Thymus (tissue), 11 donors: ENCODE measurements at regions not wholly inside any gene's neighbourhood (a gene's known extent, or its start where the extent isn't known, plus 50 kb on each side); places are given as distances from the start of the nearest gene placed in this dataset.

Experiments
- DNase-seq, 9 donors: peaks; one replicate each; pipeline ENCODE4 v3.0.0-alpha.2; 2013; ENCODE audit warnings: low spot score in 9 of 9, low read depth in 6 of 9, missing footprints in 1 of 9
- H3K27ac ChIP-seq, 2 donors: one replicate each; pipeline ENCODE4 v1.5.1; 2013; ENCODE audit warnings: control low read depth in 1 of 2, low read depth in 1 of 2, low read length in 1 of 2, mild to moderate bottlenecking in 1 of 2, moderate library complexity in 1 of 2
- H3K27me3 ChIP-seq, 2 donors: one replicate each; pipeline ENCODE4 v1.5.1; 2013; ENCODE audit warnings: low read length in 1 of 2; ENCODE audit not compliant: control insufficient read depth in 2 of 2, insufficient read depth in 1 of 2
- H3K36me3 ChIP-seq, 2 donors: one replicate each; pipeline ENCODE4 v1.5.1; 2013; ENCODE audit warnings: low read length in 1 of 2, mild to moderate bottlenecking in 1 of 2, moderate library complexity in 1 of 2; ENCODE audit not compliant: control insufficient read depth in 2 of 2, insufficient read depth in 2 of 2
- H3K4me1 ChIP-seq, 2 donors: one replicate each; pipeline ENCODE4 v1.5.1; 2013; ENCODE audit warnings: low read length in 2 of 2; ENCODE audit not compliant: control insufficient read depth in 2 of 2, insufficient read depth in 2 of 2
- H3K4me3 ChIP-seq, 2 donors: one replicate each; pipeline ENCODE4 v1.5.1; 2013; ENCODE audit warnings: low read length in 2 of 2, control low read depth in 1 of 2, mild to moderate bottlenecking in 1 of 2
- H3K9me3 ChIP-seq, 2 donors: one replicate each; pipeline ENCODE4 v1.5.1; 2013; ENCODE audit warnings: low read length in 1 of 2, mild to moderate bottlenecking in 1 of 2; ENCODE audit not compliant: control insufficient read depth in 2 of 2, insufficient read depth in 1 of 2
- WGBS: extraction: QIAGEN DNeasy Blood & Tissue Kit; methylation state at CpG from one replicate; pipeline ENCODE4 v1.1.7; 2013; 5-methylcytosine and 5-hydroxymethylcytosine counted together
- donor health status: healthy.

DNA sequence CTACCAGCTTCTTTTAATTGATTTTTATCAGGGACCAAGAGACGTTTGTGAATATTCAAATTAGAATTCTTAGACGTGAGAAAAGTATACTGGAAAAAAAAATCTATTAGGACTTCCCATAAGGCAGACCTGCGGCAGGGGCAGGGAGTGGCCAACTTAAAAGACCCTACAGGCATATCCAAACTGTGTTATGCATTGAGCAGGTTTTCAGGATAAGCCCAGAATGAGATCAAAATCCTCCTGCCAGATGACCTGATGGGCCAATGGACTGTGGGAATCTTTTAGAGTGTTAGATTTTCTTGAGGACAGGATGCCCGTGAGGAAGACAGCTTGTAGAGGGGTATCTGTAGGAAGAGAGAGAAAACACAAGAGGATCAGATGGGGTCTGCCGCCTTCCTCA is 391.5 kb downstream of the CD83 start:
- H3K27ac ChIP-seq = no peak overlapping the region
- no peak overlapping the region for H3K4me3 ChIP-seq
- 89% methylated on average over 5 of the region's 5 CpGs for WGBS
- no peak for DNase-seq
- no peaks in the 10 kb centered on the region for H3K36me3 ChIP-seq
- H3K4me1 ChIP-seq = peaks cover 11 to 30% of the 10 kb centered on the region in 2 donors
- peaks cover 0 to 3% of the 10 kb centered on the region in 2 donors for H3K9me3 ChIP-seq
- H3K27me3 ChIP-seq = no peaks in the 10 kb centered on the region

DNA sequence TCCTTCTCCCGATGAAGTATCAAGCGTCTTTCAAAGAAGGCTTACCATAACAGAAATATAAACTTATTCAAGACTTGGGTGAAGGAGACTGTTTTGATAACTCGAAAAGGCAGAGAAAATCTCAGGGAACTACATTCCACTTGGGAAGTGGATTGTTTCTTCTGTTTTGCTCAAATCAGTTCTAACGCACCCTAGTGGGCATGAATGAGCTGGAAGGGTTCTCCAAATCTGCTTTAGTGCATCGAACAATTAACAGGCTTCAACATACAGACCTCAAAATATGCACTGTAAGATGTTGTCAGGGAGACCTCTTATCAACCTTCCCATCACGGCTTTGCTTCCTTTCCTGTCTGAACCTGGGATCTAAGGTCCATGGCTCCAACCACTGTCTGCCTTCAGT is 392.5 kb downstream of the CD83 start:
- H3K4me1 ChIP-seq = peaks cover 11 to 31% of the 10 kb centered on the region in 2 donors
- no peaks in the 10 kb centered on the region for H3K36me3 ChIP-seq
- no peak for DNase-seq
- 97% methylated on average over 6 of the region's 6 CpGs for WGBS
- H3K27me3 ChIP-seq = no peaks in the 10 kb centered on the region
- H3K9me3 ChIP-seq = peaks cover 0 to 3% of the 10 kb centered on the region in 2 donors
- no peak overlapping the region for H3K4me3 ChIP-seq
- H3K27ac ChIP-seq = no peak overlapping the region

DNA sequence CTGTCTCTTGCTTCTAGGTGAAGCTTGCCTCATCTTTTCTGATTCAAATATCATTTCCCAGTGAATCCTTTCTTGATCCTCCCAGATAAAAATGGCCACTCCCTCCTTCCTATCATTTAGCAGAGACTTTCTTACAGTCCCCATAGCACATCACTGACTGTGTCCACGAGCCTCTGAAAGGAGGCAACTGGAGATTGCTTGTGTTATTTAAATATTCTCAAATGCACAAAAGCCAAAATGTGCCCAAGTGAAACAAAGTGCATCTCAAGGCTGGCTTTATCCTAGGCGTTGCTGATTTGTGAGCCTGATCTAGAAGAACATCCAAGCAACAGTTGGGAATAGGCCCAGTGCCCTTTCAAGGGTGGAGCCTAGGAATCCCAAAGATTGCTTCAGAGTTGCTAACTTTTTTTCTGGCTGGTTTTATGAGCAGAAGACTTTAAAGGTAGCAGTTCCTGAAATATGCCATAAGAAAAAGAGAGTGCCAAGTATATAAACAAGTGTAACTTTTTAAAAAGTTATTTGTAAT is 393.6 kb downstream of the CD83 start:
- H3K36me3 ChIP-seq = no peaks in the 10 kb centered on the region
- peaks cover 0 to 3% of the 10 kb centered on the region in 2 donors for H3K9me3 ChIP-seq
- peaks cover 11 to 31% of the 10 kb centered on the region in 2 donors for H3K4me1 ChIP-seq
- DNase-seq = no peak
- no peaks in the 10 kb centered on the region for H3K27me3 ChIP-seq
- H3K4me3 ChIP-seq = no peak overlapping the region
- WGBS = 95% methylated on average over 2 of the region's 2 CpGs
- no peak overlapping the region for H3K27ac ChIP-seq

DNA sequence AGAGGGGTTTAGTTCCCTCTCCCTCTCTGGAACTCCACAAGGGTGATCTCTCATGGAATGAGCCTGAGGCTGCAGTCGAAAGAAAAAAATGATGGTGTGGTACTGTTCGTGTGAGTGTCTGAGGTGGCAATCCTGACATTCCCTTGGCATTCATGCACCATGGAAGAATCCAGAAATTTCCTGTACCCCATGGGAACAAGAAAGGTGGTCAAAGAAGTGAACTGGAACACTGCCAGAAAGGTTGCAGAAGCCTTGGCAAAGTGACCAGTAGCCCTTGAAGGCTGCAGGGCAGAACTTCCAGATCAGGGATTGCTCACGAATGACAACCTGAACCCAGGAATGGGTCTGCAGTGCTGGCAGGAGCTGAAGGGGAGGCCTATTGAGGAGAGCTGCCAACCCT is 394.7 kb downstream of the CD83 start:
- Histone ChIP-seq H3K36me3 (no peaks in the 10 kb centered on the region), H3K27ac (no peak overlapping the region), H3K9me3 (peaks cover 0 to 3% of the 10 kb centered on the region in 2 donors), H3K27me3 (no peaks in the 10 kb centered on the region), H3K4me3 (no peak overlapping the region), H3K4me1 (peaks cover 10 to 31% of the 10 kb centered on the region in 2 donors)
- DNase-seq = no peak
- WGBS = over 99% methylated on average over 3 of the region's 3 CpGs

DNA sequence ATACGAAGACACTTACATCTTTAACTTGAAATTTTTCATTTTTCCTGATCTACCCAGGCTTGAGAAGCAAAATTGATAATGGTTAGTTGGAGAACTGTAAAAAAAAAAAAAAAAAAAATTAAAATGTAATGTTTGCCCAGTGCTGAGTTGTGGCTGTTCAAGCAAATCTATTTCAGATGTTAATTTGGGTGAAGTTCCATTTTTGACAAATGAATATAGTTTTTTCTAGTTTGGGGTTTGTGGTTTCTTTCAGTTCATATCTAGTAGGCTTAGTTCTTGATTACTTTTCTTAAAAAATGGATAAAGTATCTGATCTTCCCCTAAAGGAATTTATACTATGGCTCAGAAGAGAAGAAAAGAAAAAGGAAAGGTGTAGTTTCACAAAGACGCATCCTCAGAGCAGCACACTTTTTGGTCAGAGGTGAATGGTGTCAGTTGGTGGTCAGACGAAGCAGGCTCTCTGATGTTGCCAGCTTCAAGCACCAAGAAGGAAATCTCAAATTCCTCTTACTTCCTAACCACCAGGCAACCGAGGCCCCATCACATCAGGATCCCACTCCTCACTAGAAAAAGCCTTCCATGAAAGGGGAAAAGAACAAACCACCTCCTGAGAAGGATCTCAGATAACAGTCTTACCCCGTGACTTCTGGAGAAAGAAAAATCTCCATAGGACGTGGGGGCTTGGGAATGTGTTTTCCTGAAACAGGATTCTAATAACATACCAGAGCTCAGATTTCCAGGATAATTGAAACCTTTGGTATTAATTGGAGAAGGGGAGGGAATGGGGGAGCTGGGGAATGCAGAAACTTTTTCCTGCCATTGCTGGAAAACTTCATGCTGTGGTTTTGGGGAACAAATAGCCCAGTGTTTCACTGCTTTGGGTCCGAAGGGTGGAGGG is 396.2 kb downstream of the CD83 start:
- 55% methylated on average over 7 of the region's 7 CpGs for WGBS
- DNase-seq = peak in 1 of 9 donors; percentile 21
- H3K27ac ChIP-seq = no peak overlapping the region
- no peaks in the 10 kb centered on the region for H3K27me3 ChIP-seq
- H3K9me3 ChIP-seq = peaks cover 0 to 3% of the 10 kb centered on the region in 2 donors
- H3K4me1 ChIP-seq = peaks cover 10 to 43% of the 10 kb centered on the region in 2 donors
- no peak overlapping the region for H3K4me3 ChIP-seq
- H3K36me3 ChIP-seq = no peaks in the 10 kb centered on the region

DNA sequence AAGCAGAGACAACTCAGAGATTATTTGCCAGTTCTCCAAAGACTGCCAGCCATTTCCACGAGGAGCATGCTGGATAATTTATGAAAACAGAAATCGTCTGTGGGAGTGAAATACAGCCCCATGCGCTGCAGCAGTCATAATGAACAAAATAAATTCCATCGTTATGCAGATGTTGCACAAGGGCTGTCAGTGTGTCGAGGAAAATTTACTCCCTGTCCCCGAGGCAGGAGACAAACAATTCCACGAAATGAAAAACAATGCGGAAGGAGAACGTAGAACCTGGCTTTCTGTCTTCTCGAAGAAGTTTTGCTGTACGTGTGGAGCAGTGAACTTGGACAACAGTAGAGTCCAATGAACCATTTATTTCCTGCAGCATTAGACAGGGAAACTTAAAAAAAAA is 399.4 kb downstream of the CD83 start:
- H3K4me3 ChIP-seq = no peak overlapping the region
- WGBS = 92% methylated on average over 11 of the region's 11 CpGs
- no peak overlapping the region for H3K27ac ChIP-seq
- no peaks in the 10 kb centered on the region for H3K27me3 ChIP-seq
- DNase-seq = no peak
- H3K9me3 ChIP-seq = peaks cover 0 to 4% of the 10 kb centered on the region in 2 donors
- peaks cover 8 to 43% of the 10 kb centered on the region in 2 donors for H3K4me1 ChIP-seq
- H3K36me3 ChIP-seq = no peaks in the 10 kb centered on the region

DNA sequence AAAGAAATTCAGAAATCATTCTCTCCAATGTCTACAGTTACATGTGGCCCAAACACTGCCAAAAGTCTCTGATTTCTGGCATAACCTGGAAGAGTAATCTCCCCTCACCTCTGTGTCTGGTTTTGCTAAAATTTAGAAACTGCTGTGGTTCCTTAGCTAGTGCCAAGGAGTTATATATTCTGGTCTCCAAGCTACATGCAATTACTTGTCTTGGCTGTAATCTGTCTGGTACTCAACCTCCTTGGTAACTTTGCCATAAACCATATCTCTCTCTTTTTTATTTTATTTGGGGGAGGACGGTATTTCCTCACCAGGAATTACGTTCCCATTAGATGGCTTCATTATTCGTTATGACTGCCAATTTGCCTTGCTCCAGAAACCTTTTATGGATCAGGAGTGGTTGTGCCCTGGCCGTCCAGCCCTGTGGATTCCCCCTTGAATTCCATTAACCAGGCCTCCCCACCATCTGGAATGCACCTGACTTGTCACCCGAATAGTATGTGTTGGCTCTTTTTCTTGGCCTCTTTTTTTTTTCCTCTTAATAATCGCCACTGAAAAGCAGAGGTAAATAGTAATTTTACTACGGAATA is 400.0 kb downstream of the CD83 start:
- Histone ChIP-seq H3K4me1 (peaks cover 7 to 36% of the 10 kb centered on the region in 2 donors), H3K9me3 (peaks cover 0 to 4% of the 10 kb centered on the region in 2 donors), H3K27ac (no peak overlapping the region), H3K4me3 (no peak overlapping the region), H3K27me3 (no peaks in the 10 kb centered on the region), H3K36me3 (no peaks in the 10 kb centered on the region)
- DNase-seq = no peak
- 95% methylated on average over 7 of the region's 7 CpGs for WGBS

DNA sequence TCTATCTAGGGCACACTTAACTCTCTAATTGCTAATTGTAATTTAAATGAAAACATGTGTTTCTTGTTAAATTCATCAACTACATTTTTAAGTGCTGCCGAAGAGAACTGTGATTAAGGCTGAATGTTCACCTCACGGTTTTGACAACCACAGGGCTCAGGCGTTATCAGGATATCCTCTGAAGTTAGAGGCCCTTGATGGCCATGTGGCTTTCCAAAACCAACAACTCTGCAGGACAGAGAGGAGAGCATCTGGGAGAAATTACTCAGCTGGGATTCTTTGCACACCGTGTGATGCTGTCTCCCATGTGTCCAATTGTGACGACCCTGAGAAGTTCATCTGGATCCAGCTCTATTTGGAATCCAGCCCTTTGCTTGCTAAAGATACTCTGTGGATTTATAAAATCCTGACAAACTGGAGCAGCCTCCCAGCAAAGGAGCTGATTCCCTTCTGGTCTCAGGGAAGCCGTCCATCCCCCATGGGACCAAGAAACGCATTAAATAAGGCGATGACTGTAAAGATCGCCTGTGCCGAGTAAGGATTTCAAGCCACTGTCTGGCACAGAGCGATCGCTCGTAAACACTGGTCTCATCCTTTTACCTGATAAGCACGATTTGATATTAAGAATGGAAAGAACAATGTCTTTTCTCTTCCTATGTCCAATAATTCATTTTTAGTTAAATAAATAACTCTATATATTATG is 401.1 kb downstream of the CD83 start:
- Histone ChIP-seq H3K27me3 (no peaks in the 10 kb centered on the region), H3K9me3 (peaks cover 0 to 4% of the 10 kb centered on the region in 2 donors), H3K4me3 (no peak overlapping the region), H3K27ac (no peak overlapping the region), H3K4me1 (peaks cover 6 to 29% of the 10 kb centered on the region in 2 donors), H3K36me3 (no peaks in the 10 kb centered on the region)
- DNase-seq = no peak
- 90% methylated on average over 14 of the region's 14 CpGs for WGBS

DNA sequence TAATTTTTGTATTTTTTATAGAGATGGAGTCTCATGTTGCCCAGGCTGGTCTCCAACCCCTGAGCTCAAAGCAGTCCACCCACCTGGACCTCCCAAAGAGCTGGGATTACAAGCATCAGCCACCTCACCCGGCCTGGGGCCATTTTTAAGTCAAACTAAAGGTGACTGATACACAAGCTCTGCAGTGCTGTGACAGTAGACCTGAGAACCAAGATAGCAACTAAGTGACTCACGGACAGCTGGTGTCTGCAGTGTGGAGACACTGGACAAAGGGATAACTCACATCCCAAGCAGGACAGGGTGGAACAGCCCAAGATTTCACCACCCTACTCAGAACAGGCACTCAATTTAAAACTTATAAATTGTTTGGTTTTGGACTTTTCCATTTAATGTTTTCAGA is 402.5 kb downstream of the CD83 start:
- no peak overlapping the region for H3K27ac ChIP-seq
- DNase-seq = no peak
- WGBS = 96% methylated on average over 2 of the region's 2 CpGs

More for the DNA sequence above, 402.5 kb downstream of the CD83 start:
- Histone ChIP-seq H3K4me1 (peaks cover 2 to 23% of the 10 kb centered on the region in 2 donors), H3K36me3 (no peaks in the 10 kb centered on the region), H3K9me3 (peaks cover 0 to 4% of the 10 kb centered on the region in 2 donors), H3K27me3 (no peaks in the 10 kb centered on the region), H3K4me3 (no peak overlapping the region)
